ENCODE measurements at regions not wholly inside any gene's neighbourhood (a gene's known extent, or its start where the extent isn't known, plus 50 kb on each side); places are given as distances from the start of the nearest gene placed in this dataset.
"Not testable (repeated sequence)": the region's sequence is repeated elsewhere in the genome, so short reads cannot be mapped to it uniquely, and the experiment has no call there.

GRCh38 chr11:119565693-119566092 lies 142.7 kb upstream of the THY1 start:
- not testable (repeated sequence) for TF ChIP-seq CTCF (conservative IDR thresholded peaks at IDR 0.05 in 1 of 2, IDR thresholded peaks at IDR 0.05 in 1 of 2; ENCODE audit: low read depth in 1 of 2, low read length in 2 of 2); EZH2 (IDR thresholded peaks at IDR 0.05; ENCODE audit: low read length, missing control alignments)

Measured in fibroblast of lung (primary cell).